NOMO-1 treated with dmso at 0.1 percent for 144 hours (cell line): ENCODE measurements at regions not wholly inside any gene's neighbourhood (a gene's known extent, or its start where the extent isn't known, plus 50 kb on each side); places are given as distances from the start of the nearest gene placed in this dataset.
"Not testable (repeated sequence)": the region's sequence is repeated elsewhere in the genome, so short reads cannot be mapped to it uniquely, and the experiment has no call there.

ENCODE experiments used
- DNase-seq: peaks from one replicate; lab custom pipeline; 2025; ENCODE audit not compliant: unreplicated experiment; lab: John Stamatoyannopoulos, UW

- no peak for DNase-seq
Observed at GRCh38 chr6:66578362-66578761, 871.3 kb upstream of the EYS start.

GRCh38 chr6:66568271-66568670 is 861.2 kb upstream of the EYS start:
- no peak for DNase-seq

DNA sequence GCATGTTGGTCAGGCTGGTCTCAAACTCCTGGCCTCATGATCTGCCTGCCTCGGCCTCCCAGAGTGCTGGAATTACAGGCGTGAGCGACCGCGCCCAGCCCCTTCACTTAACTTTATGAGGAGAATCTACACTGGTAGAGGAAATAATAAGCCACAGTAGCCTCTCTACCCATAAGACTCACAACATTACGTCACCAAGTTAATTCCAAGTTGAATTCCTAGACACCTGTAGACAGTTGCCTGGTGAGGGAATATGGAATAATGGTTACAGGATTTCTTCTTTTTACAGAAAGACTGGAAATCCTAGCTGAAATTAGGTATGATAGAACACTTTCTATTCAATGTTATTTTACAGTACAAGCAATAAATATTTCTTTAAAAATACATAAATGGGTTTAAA is 854.5 kb upstream of the EYS start:
- no peak for DNase-seq

- no peak for DNase-seq
Observed at GRCh38 chr6:66558189-66558588, 851.2 kb upstream of the EYS start.

DNA sequence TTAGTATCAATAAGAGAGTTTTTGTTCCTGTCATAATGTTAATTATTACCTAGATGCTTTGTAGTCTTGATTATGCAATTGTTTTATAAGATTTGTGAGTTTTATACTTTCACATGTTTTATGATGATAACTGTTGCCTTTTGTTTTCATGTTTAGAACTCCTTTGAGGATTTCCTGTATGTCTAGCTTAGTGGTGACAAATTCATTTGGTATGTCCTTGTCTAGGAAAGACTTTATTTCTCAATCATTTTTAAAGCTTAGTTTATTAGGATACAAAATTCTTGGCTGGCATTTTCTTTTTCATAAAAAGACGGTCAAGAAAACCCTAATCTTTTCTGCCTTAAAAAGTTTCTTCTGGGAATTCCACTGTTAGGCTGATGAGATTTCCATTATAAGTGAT is 849.9 kb upstream of the EYS start:
- DNase-seq, result no peak

- DNase-seq, result no peak
Observed at GRCh38 chr6:66555082-66555481, 848.1 kb upstream of the EYS start.

- DNase-seq, result no peak
Observed at GRCh38 chr6:66553441-66553840, 846.4 kb upstream of the EYS start.

DNA sequence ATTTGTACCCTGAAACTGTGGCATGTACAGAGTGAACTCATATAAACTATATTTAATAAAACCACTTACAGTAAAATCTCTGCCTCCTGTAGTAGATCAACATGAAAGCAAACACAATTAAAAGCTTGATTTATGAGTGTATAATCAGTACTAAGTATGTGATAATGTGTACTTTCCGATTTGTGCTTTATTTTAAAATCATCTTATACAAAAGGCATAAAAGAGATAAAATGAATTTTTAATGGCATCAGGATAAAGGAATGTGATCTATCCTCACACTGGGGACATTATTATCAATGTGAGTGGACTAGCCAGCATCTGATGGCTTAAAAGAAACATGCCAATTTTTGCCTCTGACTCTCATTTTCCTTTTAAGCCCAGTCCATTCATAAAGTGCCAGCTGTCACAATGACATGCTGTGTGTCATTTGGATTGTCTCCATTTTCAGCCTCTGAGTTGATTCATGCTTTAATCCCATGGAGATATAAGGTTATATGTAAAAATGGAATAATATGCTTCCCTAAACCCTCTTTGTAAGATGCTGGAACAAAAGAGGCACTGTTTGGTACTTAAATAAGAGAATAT is 831.6 kb upstream of the EYS start:
- no peak for DNase-seq

DNA sequence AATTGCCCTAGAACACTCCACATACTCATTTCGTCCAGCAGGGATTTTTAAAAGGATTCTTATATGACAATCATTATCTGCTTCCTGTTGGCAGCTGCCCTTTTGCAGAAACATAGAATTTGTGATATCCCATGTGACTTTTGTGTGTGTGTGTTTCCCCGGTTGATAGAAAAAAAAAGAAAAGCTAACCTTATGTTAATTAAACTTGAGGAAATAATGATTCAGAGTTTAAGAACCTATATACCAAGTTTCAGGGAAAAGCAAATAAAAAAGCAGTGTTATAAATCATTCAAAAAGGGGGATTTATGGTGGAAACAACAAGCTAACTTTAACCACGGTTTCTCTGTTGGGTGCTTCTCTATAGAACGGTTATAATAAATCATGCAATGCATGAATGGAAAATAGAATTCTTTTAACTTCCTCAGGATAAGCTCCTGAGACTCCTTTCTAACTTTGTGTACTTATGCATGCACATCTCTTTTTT is 826.9 kb upstream of the EYS start:
- no peak for DNase-seq

DNA sequence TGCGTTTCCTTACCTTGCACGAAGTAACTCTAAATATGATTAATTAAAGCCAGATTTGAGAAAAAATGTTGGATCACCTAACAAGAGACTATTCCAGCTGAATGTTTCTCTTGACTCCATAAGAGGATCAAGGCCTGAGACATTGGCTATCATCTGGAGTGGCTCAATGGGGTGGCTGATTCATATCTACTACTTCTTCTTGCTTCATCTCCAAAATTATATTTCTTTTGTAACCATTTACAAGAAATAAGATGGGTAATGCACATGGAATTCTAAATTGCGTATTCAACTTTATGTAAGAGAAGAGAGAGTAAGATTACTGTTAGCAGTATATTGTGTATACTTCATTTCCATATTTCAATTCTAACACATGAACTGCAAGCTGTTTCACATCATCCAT is 819.0 kb upstream of the EYS start:
- no peak for DNase-seq

- DNase-seq, result no peak
Observed at GRCh38 chr6:66522864-66523263, 815.8 kb upstream of the EYS start.

DNA sequence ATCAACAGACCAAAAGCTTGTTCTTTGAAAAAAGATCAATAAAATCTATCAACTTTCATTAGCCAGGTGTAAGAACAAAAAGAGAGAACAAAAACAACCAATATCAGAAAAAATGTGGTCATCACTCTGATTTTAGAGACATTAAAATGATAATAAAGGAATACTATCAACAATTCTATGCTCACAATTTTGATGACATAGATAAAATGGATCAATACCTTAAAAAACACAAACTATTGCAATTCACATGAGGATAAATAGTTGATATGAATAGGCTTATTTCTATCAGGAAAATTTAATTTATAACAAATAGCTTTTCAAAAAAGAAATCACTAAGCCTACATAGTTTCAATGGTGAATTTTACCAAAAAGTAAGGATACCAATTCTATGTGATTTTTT is 809.4 kb upstream of the EYS start:
- DNase-seq, result no peak

- DNase-seq, result no peak
Observed at GRCh38 chr6:66508433-66508832, 801.4 kb upstream of the EYS start.

DNA sequence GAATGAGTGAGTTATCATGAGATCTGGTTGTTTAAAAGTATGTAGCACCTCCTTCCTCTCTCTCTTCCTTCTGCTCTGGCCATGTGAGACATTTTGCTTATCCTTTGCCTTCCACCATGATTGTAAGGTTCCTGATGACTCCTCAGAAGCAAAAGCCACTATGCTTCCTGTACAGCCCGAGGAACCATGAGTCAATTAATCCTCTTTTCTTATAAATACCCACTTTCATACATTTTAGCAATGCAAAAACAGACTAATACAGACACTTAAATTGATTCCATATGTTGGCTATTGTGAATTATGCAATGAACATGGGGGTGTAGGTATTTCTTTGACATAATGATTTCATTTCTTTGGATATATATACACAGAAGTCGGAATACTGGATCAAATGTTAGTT is 792.8 kb upstream of the EYS start:
- no peak for DNase-seq

DNA sequence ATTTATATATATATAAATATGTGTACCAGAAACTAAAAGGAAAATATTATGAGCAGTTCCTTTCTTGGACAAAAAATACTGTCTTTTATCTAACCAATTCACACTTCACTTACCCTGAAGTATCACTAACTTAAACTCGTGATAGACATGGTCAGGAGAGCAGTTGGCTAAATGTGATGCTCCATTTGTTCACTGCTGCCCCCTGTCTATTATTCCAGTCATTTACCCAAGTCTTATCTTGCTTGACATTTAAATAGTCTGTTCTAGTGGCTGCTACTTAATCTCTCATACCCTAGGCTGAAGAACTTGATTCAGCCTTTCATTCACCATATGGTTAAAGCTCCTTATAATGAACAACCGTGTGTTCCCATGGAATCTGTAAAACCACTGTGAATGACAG is 789.6 kb upstream of the EYS start:
- DNase-seq, result no peak

GRCh38 chr6:66494643-66495042 is 787.6 kb upstream of the EYS start:
- DNase-seq, result not testable (repeated sequence)

DNA sequence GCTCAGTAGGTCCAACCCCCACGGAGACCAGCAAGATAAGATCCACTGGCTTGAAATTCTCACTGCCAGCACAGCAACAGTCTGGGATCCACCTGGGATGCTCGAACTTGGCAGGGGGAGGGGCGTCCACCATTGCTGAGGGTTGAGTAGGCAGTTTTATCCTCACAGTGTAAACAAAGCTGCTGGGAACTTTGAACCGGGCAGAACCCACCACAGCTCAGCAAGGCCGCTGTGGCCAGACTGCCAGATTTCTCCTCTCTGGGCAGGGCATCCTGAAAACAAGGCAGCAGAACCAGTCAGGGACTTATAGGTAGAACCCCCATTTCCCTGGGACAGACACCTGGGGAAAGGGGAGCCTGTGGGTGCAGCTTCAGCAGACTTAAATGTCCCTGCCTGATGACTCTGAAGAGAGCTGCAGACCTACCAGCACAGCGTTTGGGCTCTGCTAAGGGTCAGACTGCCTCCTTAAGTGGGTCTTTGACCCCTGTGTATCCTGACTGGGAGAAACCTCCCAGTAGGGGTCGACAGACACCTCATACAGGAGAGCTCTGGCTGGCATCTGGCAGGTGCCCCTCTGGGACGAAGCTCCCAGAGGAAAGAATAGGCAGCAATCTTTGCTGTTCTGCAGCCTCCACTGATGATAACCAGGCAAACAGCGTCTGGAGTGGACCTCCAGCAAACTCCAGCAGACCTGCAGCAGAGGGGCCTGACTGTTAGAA is 782.4 kb upstream of the EYS start:
- no peak for DNase-seq

DNA sequence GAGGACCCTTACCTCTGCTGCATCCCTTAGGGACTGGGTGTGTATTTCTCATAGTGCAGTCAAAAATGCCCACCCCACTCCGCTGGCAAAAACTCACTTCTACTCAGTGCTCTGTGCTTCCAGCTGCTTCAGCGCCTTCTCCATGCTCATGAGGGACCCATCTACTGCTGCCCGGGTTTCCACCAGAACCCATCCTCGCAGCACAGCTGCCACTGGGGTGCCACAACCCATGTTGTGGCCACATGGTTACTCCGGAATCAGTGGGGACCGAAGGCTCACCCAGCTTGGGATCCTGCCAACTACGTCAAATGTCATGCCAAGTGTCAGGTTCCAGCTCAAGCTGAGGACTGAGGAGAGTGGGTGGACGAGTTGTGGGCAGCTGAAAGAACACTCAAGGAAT is 774.2 kb upstream of the EYS start:
- DNase-seq, result no peak

DNA sequence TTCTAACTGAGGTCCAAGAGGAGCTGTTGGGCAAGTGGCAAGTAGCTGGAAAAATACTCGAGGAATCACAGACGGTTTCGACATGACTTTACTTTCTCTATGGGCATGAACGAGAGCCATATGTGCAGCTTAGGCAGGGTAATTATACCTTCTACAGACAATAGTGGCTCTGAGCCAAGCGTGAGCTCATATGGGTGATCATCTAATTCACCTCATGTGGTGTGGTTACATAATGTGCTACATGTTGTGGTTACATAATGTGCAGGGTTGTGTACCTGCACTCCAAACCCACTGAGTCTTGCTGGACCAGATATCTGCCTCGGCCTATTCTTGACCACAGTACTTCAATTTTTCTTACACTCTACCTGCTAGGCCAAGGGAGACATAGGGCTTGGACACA is 771.7 kb upstream of the EYS start:
- no peak for DNase-seq

DNA sequence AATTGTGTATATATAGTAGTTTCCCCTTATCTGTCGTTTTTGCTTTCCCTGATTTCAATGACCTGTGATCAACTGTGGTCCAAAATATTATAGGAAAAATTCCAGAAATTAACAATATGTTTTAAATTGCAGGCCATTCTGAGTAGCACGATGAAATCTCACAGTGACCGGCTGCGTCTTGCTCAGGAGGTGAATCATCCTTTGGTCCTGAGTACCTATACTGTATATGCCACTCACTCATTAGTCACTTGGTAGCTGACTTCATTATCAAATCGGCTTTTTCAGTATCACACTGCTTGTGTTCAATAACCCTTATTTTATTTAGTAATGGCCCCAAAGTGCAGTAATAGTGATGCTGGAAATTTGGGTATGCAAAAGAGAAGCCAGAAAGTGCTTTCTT is 728.3 kb upstream of the EYS start:
- no peak for DNase-seq

- no peak for DNase-seq
Observed at GRCh38 chr6:66429210-66429609, 722.2 kb upstream of the EYS start.

- DNase-seq, result no peak
Observed at GRCh38 chr6:66423047-66423446, 716.0 kb upstream of the EYS start.

DNA sequence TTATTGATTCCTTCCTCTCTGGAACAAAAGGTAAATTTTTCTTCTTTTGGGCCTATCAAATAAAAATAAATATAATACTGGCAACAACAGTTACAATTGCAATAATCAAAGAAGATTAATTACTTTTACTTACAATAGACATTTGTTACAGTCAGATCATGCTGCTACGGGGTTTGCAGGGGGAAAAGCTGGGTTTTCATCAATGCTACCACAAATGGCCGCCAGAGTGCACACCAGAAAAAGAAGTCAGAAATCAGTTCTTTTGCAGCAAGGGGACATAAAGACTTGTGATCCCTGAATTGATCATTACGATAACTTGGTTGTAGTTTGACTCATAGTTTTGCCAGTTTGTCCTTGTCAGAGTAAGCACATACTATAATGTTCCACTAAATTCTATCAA is 714.5 kb upstream of the EYS start:
- no peak for DNase-seq
